DND-41 (cell line): ENCODE measurements at regions not wholly inside any gene's neighbourhood (a gene's known extent, or its start where the extent isn't known, plus 50 kb on each side); places are given as distances from the start of the nearest gene placed in this dataset.

ENCODE experiments used
- ATAC-seq: fragments of 200-7000 bp; cut with Tn5 transposase; 3 replicates; pipeline ENCODE4 v1.9.1; 2021; ENCODE audit warnings: low read depth; ENCODE audit not compliant: insufficient read depth
- DNase-seq: peaks from one replicate; pipeline ENCODE4 v3.0.0-alpha.2; 2020
- H2AFZ ChIP-seq: 2 replicates; pipeline ENCODE4 v1.6.0; 2012; ENCODE audit warnings: low read depth, low read length
- H3K27ac ChIP-seq: 2 replicates; pipeline ENCODE4 v1.5.1; 2012; ENCODE audit warnings: low read length, inconsistent platforms
- H3K27me3 ChIP-seq: fragments of 200-600 bp; sonication (generic); 2 replicates; pipeline ENCODE4 v1.6.0; 2012; ENCODE audit warnings: low read length, mild to moderate bottlenecking, inconsistent platforms; ENCODE audit not compliant: insufficient read depth, poor library complexity
- H3K36me3 ChIP-seq: 2 replicates; pipeline ENCODE4 v1.5.1; 2012; ENCODE audit warnings: low read length, inconsistent platforms; ENCODE audit not compliant: insufficient read depth
- H3K4me1 ChIP-seq: 2 replicates; pipeline ENCODE4 v1.5.1; 2012; ENCODE audit warnings: mild to moderate bottlenecking, low read length; ENCODE audit not compliant: insufficient read depth
- H3K4me2 ChIP-seq: 2 replicates; pipeline ENCODE4 v1.6.0; 2012; ENCODE audit warnings: mild to moderate bottlenecking, moderate library complexity, low read length, inconsistent platforms; ENCODE audit not compliant: insufficient read depth
- H3K4me3 ChIP-seq, 2 experiments: fragments of 200-600 bp in 1 of 2; shearing (Covaris generic) in 1 of 2; 2 replicates each; pipeline ENCODE4 v1.5.1; 2012 to 2016; ENCODE audit warnings: inconsistent platforms in 2 of 2, low read length in 2 of 2, mild to moderate bottlenecking in 2 of 2, low read depth in 1 of 2, moderate library complexity in 1 of 2
- H3K79me2 ChIP-seq: 2 replicates; pipeline ENCODE4 v1.6.0; 2012; ENCODE audit warnings: low read length, inconsistent platforms; ENCODE audit not compliant: insufficient read depth
- H3K9ac ChIP-seq: 2 replicates; pipeline ENCODE4 v1.6.0; 2012; ENCODE audit warnings: low read depth, mild to moderate bottlenecking, inconsistent platforms, low read length, moderate library complexity
- H3K9me3 ChIP-seq: 2 replicates; pipeline ENCODE4 v1.5.1; 2012; ENCODE audit warnings: low read length, moderate library complexity, mild to moderate bottlenecking, inconsistent platforms; ENCODE audit not compliant: insufficient read depth, severe bottlenecking
- H4K20me1 ChIP-seq: 2 replicates; pipeline ENCODE4 v1.6.0; 2012; ENCODE audit warnings: low read length; ENCODE audit not compliant: insufficient read depth
- CTCF ChIP-seq: IDR thresholded peaks from 2 replicates; pipeline ENCODE4 v1.5.1; 2012; ENCODE audit warnings: borderline replicate concordance, low read length, moderate library complexity, mild to moderate bottlenecking; ENCODE audit not compliant: poor library complexity, severe bottlenecking; ENCODE audit errors: extremely low read depth
- EZH2 ChIP-seq: IDR thresholded peaks from 3 replicates; pipeline ENCODE4 v1.6.1; 2012; ENCODE audit warnings: borderline replicate concordance, low read depth, mild to moderate bottlenecking, moderate library complexity, low read length, inconsistent platforms; ENCODE audit not compliant: severe bottlenecking

GRCh38 chr5:91641730-91642350 is 258.7 kb upstream of the ARRDC3 start:
- no peak overlapping the region for H3K9ac ChIP-seq
- H3K36me3 ChIP-seq: no peaks in the 10 kb centered on the region
- no peaks in the 10 kb centered on the region for H3K79me2 ChIP-seq
- no peak overlapping the region for H3K4me2 ChIP-seq
- H3K27ac ChIP-seq: no peak overlapping the region
- TF ChIP-seq EZH2 (no peak), CTCF (peak; percentile 64)
- H3K4me1 ChIP-seq: no peaks in the 10 kb centered on the region
- H3K4me3 ChIP-seq: no peak overlapping the region
- no peaks in the 10 kb centered on the region for H3K9me3 ChIP-seq
- H3K27me3 ChIP-seq: no peaks in the 10 kb centered on the region
- ATAC-seq (no peak), DNase-seq (no peak)
- H4K20me1 ChIP-seq: no peaks in the 10 kb centered on the region
- no peak overlapping the region for H2AFZ ChIP-seq

- H3K4me3 ChIP-seq: no peak overlapping the region
- H2AFZ ChIP-seq: no peak overlapping the region
- H3K27ac ChIP-seq: no peak overlapping the region
- no peaks in the 10 kb centered on the region for H3K9me3 ChIP-seq
- no peak for TF ChIP-seq CTCF
- no peak for TF ChIP-seq EZH2
- no peaks in the 10 kb centered on the region for H3K27me3 ChIP-seq
- no peaks in the 10 kb centered on the region for H3K4me1 ChIP-seq
- ATAC-seq (no peak), DNase-seq (no peak)
- no peak overlapping the region for H3K9ac ChIP-seq
- H3K4me2 ChIP-seq: no peak overlapping the region
- H3K79me2 ChIP-seq: no peaks in the 10 kb centered on the region
- H3K36me3 ChIP-seq: no peaks in the 10 kb centered on the region
- no peaks in the 10 kb centered on the region for H4K20me1 ChIP-seq
These were observed 256.6 kb upstream of the ARRDC3 start for GRCh38 chr5:91639744-91640143.

GRCh38 chr5:91638010-91638409 is 254.9 kb upstream of the ARRDC3 start:
- Histone ChIP-seq H3K27ac (no peak overlapping the region), H3K4me1 (no peaks in the 10 kb centered on the region), H3K9ac (no peak overlapping the region), H3K79me2 (no peaks in the 10 kb centered on the region), H2AFZ (no peak overlapping the region), H3K4me3 (no peak overlapping the region), H3K27me3 (no peaks in the 10 kb centered on the region), H3K36me3 (no peaks in the 10 kb centered on the region), H3K4me2 (no peak overlapping the region), H4K20me1 (no peaks in the 10 kb centered on the region), H3K9me3 (no peaks in the 10 kb centered on the region)
- ATAC-seq: no peak
- TF ChIP-seq CTCF (no peak), EZH2 (no peak)
- DNase-seq: no peak
